GM23338 (cell line): ENCODE measurements at regions not wholly inside any gene's neighbourhood (a gene's known extent, or its start where the extent isn't known, plus 50 kb on each side); places are given as distances from the start of the nearest gene placed in this dataset.

ENCODE experiments used
- ATAC-seq: fragments of 200-7000 bp; cut with Tn5 transposase; 3 replicates; pipeline ENCODE4 v1.9.1; 2020
- DNase-seq: peaks from one replicate; pipeline ENCODE4 v3.0.0-alpha.2; 2015; ENCODE audit warnings: low spot score
- H2AFZ ChIP-seq: fragments of 200-600 bp; sonication (generic); 2 replicates; pipeline ENCODE4 v1.8.0; 2016; ENCODE audit warnings: antibody characterized with exemption, mild to moderate bottlenecking, moderate library complexity
- H3F3A ChIP-seq: fragments of 200-600 bp; sonication (generic); replicated peaks from 2 replicates; pipeline ENCODE4 v1.8.0; 2017; ENCODE audit warnings: antibody characterized with exemption, mixed run types, low read depth
- H3K27ac ChIP-seq: fragments of 200-600 bp; sonication (generic); 2 replicates; pipeline ENCODE4 v1.6.1; 2016; ENCODE audit warnings: low read depth
- H3K27me3 ChIP-seq: fragments of 200-600 bp; sonication (generic); 2 replicates; pipeline ENCODE4 v1.8.0; 2016; ENCODE audit warnings: mild to moderate bottlenecking, mixed run types, moderate library complexity; ENCODE audit not compliant: insufficient read depth
- H3K36me3 ChIP-seq: fragments of 200-600 bp; sonication (generic); 2 replicates; pipeline ENCODE4 v1.8.0; 2016; ENCODE audit warnings: mild to moderate bottlenecking; ENCODE audit not compliant: insufficient read depth
- H3K4me1 ChIP-seq: fragments of 200-600 bp; sonication (generic); 2 replicates; pipeline ENCODE4 v1.8.0; 2016; ENCODE audit warnings: mild to moderate bottlenecking, moderate library complexity; ENCODE audit not compliant: insufficient read depth
- H3K4me2 ChIP-seq: fragments of 200-600 bp; sonication (generic); 2 replicates; pipeline ENCODE4 v1.7.1; 2017; ENCODE audit warnings: mixed run types
- H3K4me3 ChIP-seq: fragments of 200-600 bp; sonication (generic); 2 replicates; pipeline ENCODE4 v1.6.1; 2016; ENCODE audit warnings: mixed run types
- H3K79me2 ChIP-seq: fragments of 200-600 bp; sonication (generic); replicated peaks from 2 replicates; pipeline ENCODE4 v1.8.0; 2017; ENCODE audit warnings: mild to moderate bottlenecking; ENCODE audit not compliant: insufficient read depth
- H3K9me2 ChIP-seq: fragments of 200-600 bp; sonication (generic); 2 replicates; pipeline ENCODE4 v1.8.0; 2017; ENCODE audit not compliant: insufficient read depth
- H4K20me1 ChIP-seq: fragments of 200-600 bp; sonication (generic); replicated peaks from 2 replicates; pipeline ENCODE4 v1.8.0; 2017; ENCODE audit warnings: mild to moderate bottlenecking; ENCODE audit not compliant: insufficient read depth
- H3K27ac Mint-ChIP-seq: 2 replicates; pipeline ENCODE4 v1.8.0; 2020; ENCODE audit warnings: inconsistent platforms, mild to moderate bottlenecking, moderate library complexity, mixed read lengths
- H3K27me3 Mint-ChIP-seq: 3 replicates; pipeline ENCODE4 v1.8.0; 2022; ENCODE audit warnings: low read depth, mild to moderate bottlenecking, moderate library complexity, mixed read lengths, inconsistent platforms; ENCODE audit not compliant: insufficient read depth, poor library complexity
- H3K36me3 Mint-ChIP-seq: 3 replicates; pipeline ENCODE4 v1.8.0; 2021; ENCODE audit warnings: low read depth, mild to moderate bottlenecking, inconsistent platforms, moderate library complexity, mixed read lengths
- H3K4me1 Mint-ChIP-seq: 3 replicates; pipeline ENCODE4 v1.8.0; 2020; ENCODE audit warnings: mild to moderate bottlenecking, inconsistent platforms, mixed read lengths
- H3K4me3 Mint-ChIP-seq: 3 replicates; pipeline ENCODE4 v1.8.0; 2021; ENCODE audit warnings: moderate library complexity, mild to moderate bottlenecking, inconsistent platforms, mixed read lengths
- H3K9me3 Mint-ChIP-seq: 3 replicates; pipeline ENCODE4 v1.8.0; 2020; ENCODE audit warnings: moderate library complexity, mild to moderate bottlenecking, inconsistent platforms, mixed read lengths
- CREB1 ChIP-seq: fragments of 250-450 bp; sonication (Bioruptor Pico); IDR thresholded peaks from 2 replicates; pipeline ENCODE4 v1.5.0; 2020; ENCODE audit warnings: low read depth, mild to moderate bottlenecking, moderate library complexity
- CTCF ChIP-seq, 2 experiments: fragments of 200-600 bp in 1 of 2; sonication (generic) in 1 of 2; conservative IDR thresholded peaks; 2 replicates each; pipeline versions ENCODE4 v1.5.1 to v1.6.1; 2016 to 2017; ENCODE audit warnings: antibody characterized with exemption in 2 of 2, low read depth in 2 of 2, mild to moderate bottlenecking in 2 of 2, moderate library complexity in 1 of 2
- EZH2 ChIP-seq: fragments of 200-600 bp; sonication (generic); IDR thresholded peaks from one replicate; pipeline ENCODE4 v1.8.0; 2017; ENCODE audit warnings: antibody characterized with exemption, mild to moderate bottlenecking, low read depth; ENCODE audit not compliant: unreplicated experiment
- EZH2phosphoT487 ChIP-seq: fragments of 200-600 bp; sonication (generic); IDR thresholded peaks from one replicate; pipeline ENCODE4 v1.8.1; 2018; ENCODE audit warnings: antibody characterized with exemption; ENCODE audit not compliant: unreplicated experiment
- JUNB ChIP-seq: IDR thresholded peaks from one replicate; pipeline ENCODE4 v1.6.1; 2016; ENCODE audit warnings: antibody characterized with exemption; ENCODE audit not compliant: unreplicated experiment
- NANOG ChIP-seq: IDR thresholded peaks from 2 replicates; pipeline ENCODE4 v1.6.1; 2016; ENCODE audit warnings: antibody characterized with exemption, borderline replicate concordance
- POLR2AphosphoS5 ChIP-seq: IDR thresholded peaks from 2 replicates; pipeline ENCODE4 v1.6.1; 2016; ENCODE audit warnings: antibody characterized with exemption, low read depth
- REST ChIP-seq: IDR thresholded peaks from one replicate; pipeline ENCODE4 v1.6.1; 2018; ENCODE audit warnings: antibody characterized with exemption; ENCODE audit not compliant: unreplicated experiment
- STAT1 ChIP-seq: IDR thresholded peaks from one replicate; pipeline ENCODE4 v1.6.1; 2016; ENCODE audit warnings: antibody characterized with exemption; ENCODE audit not compliant: unreplicated experiment
- ZNF114 ChIP-seq: fragments of 250-450 bp; sonication (Bioruptor Pico); IDR thresholded peaks from 2 replicates; pipeline ENCODE4 v1.5.0; 2020; ENCODE audit warnings: mild to moderate bottlenecking, moderate library complexity
- ZNF462 ChIP-seq: fragments of 250-450 bp; sonication (Bioruptor Pico); IDR thresholded peaks from 2 replicates; pipeline ENCODE4 v1.5.0; 2020; ENCODE audit warnings: mild to moderate bottlenecking, moderate library complexity

- TF ChIP-seq REST = no peak
Measured at GRCh38 chr4:132934911-132935310, 214.2 kb upstream of the PCDH10 start (continued).

- H3K27ac ChIP-seq = no peak overlapping the region
- H3K4me3 ChIP-seq = no peak overlapping the region
- no peaks in the 10 kb centered on the region for H3K9me2 ChIP-seq
- no peaks in the 10 kb centered on the region for H4K20me1 ChIP-seq
- no peaks in the 10 kb centered on the region for H3K36me3 ChIP-seq
- peak; percentile 11 for DNase-seq
- H3K4me2 ChIP-seq = 0 out of 2 replicates have a peak overlapping the region, but pooled peaks have one; percentile 22
- no peak overlapping the region for H2AFZ ChIP-seq
- no peaks in the 10 kb centered on the region for H3K79me2 ChIP-seq
- Mint-ChIP-seq H3K27me3 (peaks cover 2% of the 10 kb centered on the region), H3K36me3 (peaks cover 17% of the 10 kb centered on the region), H3K27ac (no peak overlapping the region), H3K4me3 (no peak overlapping the region), H3K9me3 (peaks cover 22% of the 10 kb centered on the region), H3K4me1 (peaks cover 14% of the 10 kb centered on the region)
- H3K4me1 ChIP-seq = peaks cover 18% of the 10 kb centered on the region; the same call in 1 of the 2 replicates
- no peaks in the 10 kb centered on the region for H3F3A ChIP-seq
- no peaks in the 10 kb centered on the region for H3K27me3 ChIP-seq
- ATAC-seq = no peak
- TF ChIP-seq CREB1 (CRISPR knock-in tag) (no peak), EZH2phosphoT487 (no peak), ZNF462 (CRISPR knock-in tag) (no peak), STAT1 (no peak), NANOG (no peak), EZH2 (no peak), POLR2AphosphoS5 (no peak), REST (no peak), ZNF114 (no peak), CTCF (conservative IDR thresholded peaks at IDR 0.05; ENCODE audit: low read depth in 2 of 2) (no peak), JUNB (no peak)
Measured at GRCh38 chr4:132955146-132955545, 193.9 kb upstream of the PCDH10 start.
